Ovary (tissue), 7 donors: ENCODE measurements at regions not wholly inside any gene's neighbourhood (a gene's known extent, or its start where the extent isn't known, plus 50 kb on each side); places are given as distances from the start of the nearest gene placed in this dataset.
"Not testable (repeated sequence)": the region's sequence is repeated elsewhere in the genome, so short reads cannot be mapped to it uniquely, and the experiment has no call there.

Experiments used
- DNase-seq, 5 donors: peaks; one replicate each; pipeline ENCODE4 v3.0.0-alpha.2; 2019 to 2020
- H3K27ac ChIP-seq, 2 donors: fragments of 200-600 bp; one replicate each; pipeline versions ENCODE4 v1.5.1 to v1.8.0; 2019 to 2022
- H3K27me3 ChIP-seq: fragments of 200-600 bp; one replicate; pipeline ENCODE4 v1.8.0; 2022
- H3K36me3 ChIP-seq: fragments of 200-600 bp; sonication (generic); one replicate; pipeline ENCODE4 v1.5.1; 2019
- H3K4me1 ChIP-seq: one replicate; pipeline ENCODE4 v1.8.1; 2013; ENCODE audit warnings: mild to moderate bottlenecking, moderate library complexity; ENCODE audit not compliant: insufficient read depth
- H3K4me3 ChIP-seq: fragments of 200-600 bp; sonication (generic); one replicate; pipeline ENCODE4 v1.5.1; 2017
- H3K9me3 ChIP-seq, 2 donors: fragments of 200-600 bp in 1 of 2; sonication (generic) in 1 of 2; one replicate each; pipeline versions ENCODE4 v1.5.1 to v1.8.1; 2013 to 2019; ENCODE audit warnings: mild to moderate bottlenecking in 1 of 2, moderate library complexity in 1 of 2
- EP300 ChIP-seq: sonication (generic); formaldehyde crosslinking; IDR thresholded peaks from one replicate; pipeline ENCODE4 v1.6.1; 2017; ENCODE audit warnings: antibody characterized with exemption
- POLR2A ChIP-seq: fragments of 450-650 bp; IDR thresholded peaks from one replicate; pipeline ENCODE4 v1.6.1; 2017; ENCODE audit warnings: antibody characterized with exemption, mild to moderate bottlenecking, moderate library complexity
- WGBS, 3 donors: extraction: QIAGEN DNeasy Blood & Tissue Kit in 1 of 3; methylation state at CpG; one replicate each; pipeline versions ENCODE4 v1.1.5 to v1.1.7; 2013 to 2017; 5-methylcytosine and 5-hydroxymethylcytosine counted together
- intact Hi-C, 4 donors: fragments of 100-400 bp; cut with DNase I; formaldehyde crosslinking; loops; one replicate each; pipeline versions ENCODE4 v1.11.0 to v1.15.1; 2022 to 2023
- TF ChIP-seq, protein P1 (sequence below), 3 donors: fragments of 450-650 bp in 2 of 3; fragments of 200-600 bp in 1 of 3; IDR thresholded peaks; one replicate each; pipeline versions ENCODE4 v1.5.1 to v1.8.0; 2016 to 2022; ENCODE audit warnings: antibody characterized with exemption in 3 of 3, mild to moderate bottlenecking in 1 of 3
- donor health status: DM: no; HTN: no; CAD: no; lungs with moderate emphysema.
- donor health status: DM: no; HTN: no; CAD: no.
- donor health status: Bipolar disorder and iron deficiency.
- donor health status: DM: no; HTN: no; CAD: no.
- donor health status: DM: yes; HTN: yes; CAD: no.

DNA sequence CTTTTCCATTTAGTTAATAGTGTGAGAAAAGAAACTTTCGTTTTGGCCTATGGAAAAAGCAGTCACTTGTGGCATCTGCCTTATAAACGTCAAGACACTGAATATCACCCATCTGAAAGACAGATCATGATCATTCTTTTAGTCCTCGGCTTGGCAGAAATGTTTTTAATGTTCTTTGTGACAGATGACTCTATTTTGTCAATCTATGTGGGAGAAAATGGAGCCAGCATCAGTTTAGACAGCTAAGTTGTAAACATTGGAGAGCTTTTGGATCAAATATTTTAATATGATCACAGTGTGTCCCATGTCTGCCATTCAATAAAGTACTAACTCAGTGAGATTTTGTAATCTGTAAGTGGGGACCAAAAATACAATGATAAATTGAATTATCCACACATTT, 85.1 kb upstream of the LUZP2 start:
- Histone ChIP-seq H3K27ac (no peak overlapping the region), H3K9me3 (no peaks in the 10 kb centered on the region), H3K36me3 (no peaks in the 10 kb centered on the region), H3K4me1 (no peaks in the 10 kb centered on the region), H3K4me3 (no peak overlapping the region), H3K27me3 (no peaks in the 10 kb centered on the region)
- 74 to 83% (median 82%) methylated on average over 3 of the region's 3 CpGs for WGBS, 3 donors
- TF ChIP-seq, protein P1, sequence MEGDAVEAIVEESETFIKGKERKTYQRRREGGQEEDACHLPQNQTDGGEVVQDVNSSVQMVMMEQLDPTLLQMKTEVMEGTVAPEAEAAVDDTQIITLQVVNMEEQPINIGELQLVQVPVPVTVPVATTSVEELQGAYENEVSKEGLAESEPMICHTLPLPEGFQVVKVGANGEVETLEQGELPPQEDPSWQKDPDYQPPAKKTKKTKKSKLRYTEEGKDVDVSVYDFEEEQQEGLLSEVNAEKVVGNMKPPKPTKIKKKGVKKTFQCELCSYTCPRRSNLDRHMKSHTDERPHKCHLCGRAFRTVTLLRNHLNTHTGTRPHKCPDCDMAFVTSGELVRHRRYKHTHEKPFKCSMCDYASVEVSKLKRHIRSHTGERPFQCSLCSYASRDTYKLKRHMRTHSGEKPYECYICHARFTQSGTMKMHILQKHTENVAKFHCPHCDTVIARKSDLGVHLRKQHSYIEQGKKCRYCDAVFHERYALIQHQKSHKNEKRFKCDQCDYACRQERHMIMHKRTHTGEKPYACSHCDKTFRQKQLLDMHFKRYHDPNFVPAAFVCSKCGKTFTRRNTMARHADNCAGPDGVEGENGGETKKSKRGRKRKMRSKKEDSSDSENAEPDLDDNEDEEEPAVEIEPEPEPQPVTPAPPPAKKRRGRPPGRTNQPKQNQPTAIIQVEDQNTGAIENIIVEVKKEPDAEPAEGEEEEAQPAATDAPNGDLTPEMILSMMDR (IDR thresholded peaks at IDR 0.05) = no peak
- TF ChIP-seq EP300 (no peak), POLR2A (no peak)
- intact Hi-C loops = no loop called here
- no peak for DNase-seq

DNA sequence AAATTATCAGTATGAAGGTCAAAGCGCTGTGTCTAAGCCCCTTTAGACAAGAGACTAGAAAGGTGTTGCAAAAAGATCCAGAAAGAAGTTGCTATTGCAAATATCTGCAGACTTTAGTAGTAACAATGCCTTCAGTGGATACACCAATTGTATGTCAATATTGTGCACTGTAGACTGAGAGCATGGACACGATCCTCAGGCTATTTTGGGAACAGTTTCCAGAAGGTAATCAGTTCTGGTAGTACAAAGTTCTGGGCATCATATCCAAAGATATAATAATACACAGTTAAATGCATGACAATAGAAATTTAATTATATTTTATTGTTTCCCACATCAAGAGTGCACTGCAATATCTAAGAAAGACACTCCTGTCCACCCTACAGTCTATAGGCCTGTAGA, 84.1 kb upstream of the LUZP2 start:
- Histone ChIP-seq H3K27ac (no peak overlapping the region), H3K4me1 (no peaks in the 10 kb centered on the region), H3K27me3 (no peaks in the 10 kb centered on the region), H3K4me3 (no peak overlapping the region), H3K9me3 (no peaks in the 10 kb centered on the region), H3K36me3 (no peaks in the 10 kb centered on the region)
- intact Hi-C loops = no loop called here
- 73 to 75% (median 74%) methylated on average over 2 of the region's 2 CpGs for WGBS, 3 donors
- no peak for DNase-seq
- TF ChIP-seq EP300 (no peak), POLR2A (no peak)
- TF ChIP-seq, protein P1 (IDR thresholded peaks at IDR 0.05) = no peak

DNA sequence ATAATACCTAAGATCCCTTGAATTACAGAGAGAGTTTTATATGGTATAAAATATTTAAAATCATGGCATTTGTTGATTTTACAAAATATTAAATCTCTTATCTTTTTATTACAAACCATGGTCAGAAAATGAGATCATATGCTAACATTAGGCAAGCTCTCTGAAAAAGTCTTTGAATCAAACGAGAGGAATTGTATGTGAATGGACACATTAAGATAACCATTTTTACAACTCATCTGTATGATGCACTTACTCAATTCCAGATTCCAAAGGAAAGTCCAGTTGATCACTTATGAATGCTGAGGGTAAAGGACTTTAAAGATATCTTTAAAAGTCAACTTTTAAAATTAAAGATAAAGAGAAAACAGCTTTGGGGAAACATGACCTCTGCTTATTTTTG, 83.5 kb upstream of the LUZP2 start:
- H3K27me3 ChIP-seq = no peaks in the 10 kb centered on the region
- H3K27ac ChIP-seq = no peak overlapping the region
- TF ChIP-seq EP300 (no peak), POLR2A (no peak)
- TF ChIP-seq, protein P1 (IDR thresholded peaks at IDR 0.05) = no peak
- no peak for DNase-seq
- no peaks in the 10 kb centered on the region for H3K4me1 ChIP-seq
- no peak overlapping the region for H3K4me3 ChIP-seq
- intact Hi-C loops = no loop called here
- WGBS, 3 donors = 42 to 65% (median 54%) methylated on average over 1 of the region's 1 CpG
- no peaks in the 10 kb centered on the region for H3K9me3 ChIP-seq
- H3K36me3 ChIP-seq = no peaks in the 10 kb centered on the region

DNA sequence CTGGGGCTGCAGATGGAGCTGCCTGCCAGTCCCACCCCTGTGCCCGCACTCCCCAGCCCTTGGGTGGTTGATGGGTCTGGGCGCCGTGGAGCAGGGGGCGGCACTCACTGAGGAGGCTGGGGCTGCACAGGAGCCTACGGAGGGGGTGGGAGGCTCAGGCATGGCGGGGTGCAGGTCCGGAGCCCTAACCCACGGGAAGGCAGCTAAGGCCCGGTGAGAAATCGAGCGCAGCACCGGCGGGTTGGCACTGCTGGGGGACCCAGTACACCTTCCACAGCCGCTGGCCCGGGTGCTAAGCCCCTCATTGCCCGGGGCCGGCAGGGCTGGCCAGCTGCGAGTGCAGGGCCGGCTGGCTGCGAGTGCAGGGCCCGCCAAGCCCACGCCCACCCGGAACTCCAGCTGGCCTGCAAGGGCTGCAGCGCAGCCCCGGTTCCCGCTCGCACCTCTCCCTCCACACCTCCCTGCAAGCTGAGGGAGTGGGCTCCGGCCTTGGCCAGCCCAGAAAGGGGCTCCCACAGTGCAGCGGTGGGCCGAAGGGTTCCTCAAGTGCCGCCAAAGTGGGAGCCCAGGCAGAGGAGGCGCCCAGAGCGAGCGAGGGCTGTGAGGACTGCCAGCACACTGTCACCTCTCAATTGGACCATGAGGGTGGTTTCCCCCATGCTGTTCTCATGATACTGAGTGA, 80.8 kb upstream of the LUZP2 start:
- H3K4me1 ChIP-seq, H3K36me3 ChIP-seq, H3K27ac ChIP-seq, H3K4me3 ChIP-seq, H3K9me3 ChIP-seq, DNase-seq, intact Hi-C loops, H3K27me3 ChIP-seq: not testable (repeated sequence)
- WGBS, 3 donors = 97% methylated on average over 29 to 34 of the region's 34 CpGs

DNA sequence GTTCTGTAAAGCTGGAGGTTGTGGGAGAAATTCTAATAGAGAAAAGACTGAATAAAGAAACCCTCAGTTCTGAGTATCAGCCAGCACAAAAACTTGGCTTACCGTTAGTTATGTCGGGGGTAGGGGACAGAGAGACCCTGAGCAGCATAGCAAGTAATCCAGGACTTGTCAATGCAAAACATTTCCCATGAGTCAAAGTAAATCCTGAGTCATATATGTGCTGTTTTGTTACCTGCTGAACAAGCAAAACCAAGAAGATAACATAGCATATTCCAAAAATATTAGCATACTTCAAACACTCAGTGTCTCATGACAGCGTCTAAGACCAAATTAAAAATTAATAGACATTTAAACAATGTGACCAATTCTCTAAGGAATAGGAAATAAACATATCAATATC, 75.1 kb upstream of the LUZP2 start:
- intact Hi-C loops = no loop called here
- WGBS, 3 donors = 80 to 86% (median 85%) methylated on average over 3 of the region's 3 CpGs
- no peak overlapping the region for H3K27ac ChIP-seq
- no peaks in the 10 kb centered on the region for H3K36me3 ChIP-seq
- no peak overlapping the region for H3K4me3 ChIP-seq
- no peaks in the 10 kb centered on the region for H3K9me3 ChIP-seq
- DNase-seq = no peak
- TF ChIP-seq POLR2A = no peak
- H3K27me3 ChIP-seq = no peaks in the 10 kb centered on the region
- no peaks in the 10 kb centered on the region for H3K4me1 ChIP-seq
